ENCODE measurements at regions not wholly inside any gene's neighbourhood (a gene's known extent, or its start where the extent isn't known, plus 50 kb on each side); places are given as distances from the start of the nearest gene placed in this dataset.

DNA sequence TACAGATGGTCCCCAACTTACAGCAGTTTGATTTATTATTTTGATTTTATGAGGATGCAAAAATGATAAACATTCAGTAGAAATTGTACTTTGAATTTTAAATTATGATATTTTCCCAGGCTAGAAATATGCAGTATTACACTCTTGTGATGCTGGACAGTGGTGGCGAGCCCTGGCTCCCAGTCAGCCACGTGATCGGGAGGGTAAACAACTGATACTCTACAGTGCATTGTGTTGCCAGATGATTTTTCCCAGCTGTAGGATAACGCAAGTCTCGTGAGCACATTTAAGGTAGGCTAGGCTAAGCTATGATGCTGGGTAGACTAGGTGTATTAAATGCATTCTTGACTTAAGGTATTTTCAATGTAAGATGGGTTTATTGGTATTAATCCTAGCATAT, 865.2 kb downstream of the SORCS3 start:
- no peak for DNase-seq

DNA sequence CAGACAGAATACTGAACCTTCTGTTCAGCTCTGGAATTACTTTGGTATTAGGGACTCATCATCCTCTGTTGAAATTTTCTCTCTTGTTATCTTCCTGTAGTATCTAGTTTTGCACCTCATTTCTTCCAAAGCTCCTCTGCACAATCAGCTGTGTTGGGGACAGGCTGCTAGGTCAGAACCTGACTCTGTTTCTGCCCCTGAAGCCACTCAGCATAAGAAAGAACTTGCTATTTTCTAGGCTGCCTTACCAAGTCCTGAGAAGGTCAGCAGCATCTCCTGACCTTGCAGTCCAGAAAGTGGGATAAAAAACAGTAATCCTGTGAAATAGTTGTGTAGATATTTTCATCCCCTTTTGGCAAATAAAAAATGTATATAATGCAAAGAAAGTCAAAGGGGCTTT, 862.6 kb downstream of the SORCS3 start:
- DNase-seq = no peak

- no peak for DNase-seq
Measured at GRCh38 chr10:105502058-105502457, 861.0 kb downstream of the SORCS3 start.

DNA sequence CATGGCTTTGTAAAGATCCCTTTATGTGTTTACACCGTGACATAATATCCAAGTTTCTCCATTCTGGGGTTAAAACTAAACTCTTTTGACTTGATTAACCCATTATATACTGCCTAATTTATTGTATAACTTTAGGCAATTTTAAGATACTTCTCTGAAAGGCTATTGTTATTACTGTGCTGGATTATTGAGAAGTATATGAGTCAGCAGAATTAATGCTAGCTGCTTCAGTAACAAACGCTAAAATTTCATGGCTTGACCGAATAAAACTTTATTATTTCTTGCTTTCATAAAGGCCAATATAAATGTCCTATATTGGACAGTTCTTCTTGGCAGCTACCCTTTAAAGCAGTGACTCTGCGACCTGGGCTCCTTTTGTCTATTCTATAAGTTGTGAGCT, 853.9 kb downstream of the SORCS3 start:
- no peak for DNase-seq

DNA sequence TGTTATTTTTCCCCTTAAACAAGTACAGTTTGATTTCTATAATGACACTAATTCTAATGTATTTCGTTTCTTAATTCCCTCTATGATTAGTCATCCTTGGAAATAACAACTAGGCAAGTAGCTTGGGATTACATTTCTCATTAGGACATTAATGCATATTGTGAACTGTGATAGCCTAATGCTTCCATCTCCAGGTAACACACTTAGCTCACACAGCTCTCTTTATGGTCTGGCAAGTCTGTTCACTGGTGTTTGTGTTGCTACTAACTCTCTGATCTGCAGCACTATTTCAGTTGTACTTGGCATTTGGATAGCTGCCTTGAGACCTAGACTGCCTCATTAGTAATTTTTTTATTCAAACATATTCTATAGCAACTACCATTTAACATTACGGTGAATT, 853.2 kb downstream of the SORCS3 start:
- no peak for DNase-seq

DNA sequence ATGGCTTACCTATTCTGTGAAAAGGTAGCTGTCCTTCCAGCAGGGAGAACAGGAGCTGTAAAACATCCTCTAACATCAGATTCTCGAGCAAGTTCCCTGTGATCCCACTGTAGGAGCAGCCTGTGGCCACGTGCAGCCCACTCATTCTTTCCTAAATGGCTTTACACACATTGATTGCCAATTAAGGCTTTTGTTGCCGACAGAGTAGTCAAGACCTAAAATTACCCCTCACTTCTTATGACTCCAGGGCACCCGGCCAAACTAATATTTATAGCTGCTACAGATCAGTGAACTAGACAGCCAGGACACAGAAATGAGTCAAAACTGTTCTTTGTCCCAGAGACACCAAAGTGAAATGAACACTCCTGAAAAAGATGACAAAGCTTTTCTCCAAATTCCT, 832.1 kb downstream of the SORCS3 start:
- no peak for DNase-seq

DNA sequence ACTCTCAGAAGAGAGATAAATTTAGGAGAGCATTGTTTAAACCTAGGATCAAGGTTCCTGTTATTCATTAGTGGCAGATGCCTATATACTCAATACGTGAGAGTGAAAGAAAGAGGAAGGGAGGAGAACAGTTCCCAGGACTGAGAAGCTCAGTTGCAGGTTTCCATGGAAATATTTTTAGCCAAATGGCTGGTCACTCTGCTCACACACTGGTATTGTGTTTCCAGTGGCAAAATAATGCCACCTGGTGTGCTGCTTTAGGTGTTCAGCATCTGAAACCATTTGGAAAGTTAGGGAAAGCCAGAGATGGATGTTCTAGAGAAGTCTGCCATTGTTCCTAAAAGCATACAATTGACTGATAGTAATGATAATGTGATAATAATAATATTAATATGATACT, 827.7 kb downstream of the SORCS3 start:
- no peak for DNase-seq

DNA sequence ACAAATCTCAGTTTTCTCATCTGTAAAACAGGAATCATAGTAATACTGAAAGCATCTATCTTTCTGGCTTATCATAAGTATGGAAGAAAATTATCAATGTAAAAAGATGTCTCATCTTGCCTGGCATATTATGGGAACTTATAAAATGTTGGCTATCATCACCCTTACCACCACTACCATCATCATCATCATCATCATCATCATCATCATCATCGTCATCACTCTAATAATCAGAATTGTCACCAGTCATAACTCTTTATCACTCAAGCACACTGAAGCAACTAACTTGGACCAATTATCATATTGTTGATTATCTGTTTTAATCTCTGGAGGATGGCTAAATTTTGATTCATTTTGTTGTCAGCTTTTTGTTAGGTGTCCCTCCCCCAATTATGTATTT, 825.4 kb downstream of the SORCS3 start:
- no peak for DNase-seq

- no peak for DNase-seq
Measured at GRCh38 chr10:105434970-105435369, 793.9 kb downstream of the SORCS3 start.

GRCh38 chr10:105413997-105414396, 772.9 kb downstream of the SORCS3 start:
- DNase-seq = no peak

GRCh38 chr10:105409370-105409769, 768.3 kb downstream of the SORCS3 start:
- DNase-seq = no peak

DNA sequence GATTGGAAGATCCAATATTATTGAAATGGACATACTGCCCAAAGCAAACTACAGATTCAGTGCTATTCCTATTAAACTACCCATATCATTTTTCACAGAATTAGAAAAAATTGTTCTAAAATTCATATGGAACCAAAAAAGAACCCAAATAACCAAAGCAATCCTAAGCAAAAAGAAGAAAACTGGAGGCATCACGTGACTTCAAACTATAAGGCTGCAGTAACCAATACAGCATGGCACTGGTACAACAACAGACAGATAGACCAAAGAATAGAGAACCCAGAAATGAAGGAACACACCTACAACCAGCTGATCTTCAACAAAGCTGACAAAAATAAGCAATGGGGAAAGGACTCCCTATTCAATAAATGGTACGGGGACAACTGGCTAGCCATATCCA, 765.4 kb downstream of the SORCS3 start:
- DNase-seq = no peak

DNA sequence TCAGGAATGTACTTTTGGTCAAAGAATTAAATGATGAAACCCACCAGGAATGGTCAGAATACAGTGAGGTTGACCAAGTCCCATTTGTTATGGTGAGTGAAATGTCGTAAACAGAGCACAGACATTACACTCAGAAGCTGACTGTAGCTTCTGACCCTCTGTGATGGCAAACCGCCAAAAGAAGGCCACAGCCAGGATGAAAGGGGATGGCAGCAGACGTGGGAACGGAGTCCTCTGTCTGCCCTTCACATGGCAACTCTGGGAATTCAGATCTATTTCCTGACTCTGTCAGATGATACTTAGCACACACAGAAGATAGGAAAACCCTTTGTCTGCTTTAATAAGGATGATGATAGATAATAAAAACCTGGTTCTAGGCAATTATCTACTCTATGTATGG, 757.1 kb downstream of the SORCS3 start:
- no peak for DNase-seq

DNA sequence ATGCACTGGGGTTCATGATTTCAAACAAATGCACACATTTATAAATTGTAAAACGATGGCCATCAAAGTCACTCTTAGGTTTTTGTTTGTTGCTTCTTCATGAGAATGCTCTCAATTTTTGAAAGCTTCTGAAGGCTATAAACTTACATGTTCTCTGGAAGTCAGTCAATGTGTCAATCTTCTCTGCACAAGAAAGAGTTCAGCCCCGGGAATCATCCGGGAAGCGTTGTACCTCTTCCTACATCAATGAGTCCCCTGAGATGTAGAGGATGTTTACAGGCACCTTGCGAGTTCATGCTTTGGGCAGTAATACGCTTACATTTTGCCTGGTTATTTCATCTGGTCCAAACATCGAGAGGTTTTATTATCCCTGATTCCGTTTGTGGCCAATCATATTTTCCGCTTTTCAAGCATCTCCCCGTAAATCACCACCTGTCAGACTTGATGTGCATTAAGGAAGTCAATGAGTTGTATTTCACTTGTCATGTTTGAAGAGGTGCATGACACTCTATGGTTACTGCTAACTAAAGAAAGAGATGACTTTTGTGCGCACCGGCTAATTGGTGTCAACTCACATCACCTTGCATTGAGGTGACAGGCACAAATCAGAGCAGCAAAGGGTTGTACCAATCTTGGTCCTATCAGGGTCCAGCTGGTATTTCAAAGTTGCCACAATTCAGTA, 750.7 kb downstream of the SORCS3 start:
- no peak for DNase-seq

GRCh38 chr10:105387971-105388370, 746.9 kb downstream of the SORCS3 start:
- no peak for DNase-seq

DNA sequence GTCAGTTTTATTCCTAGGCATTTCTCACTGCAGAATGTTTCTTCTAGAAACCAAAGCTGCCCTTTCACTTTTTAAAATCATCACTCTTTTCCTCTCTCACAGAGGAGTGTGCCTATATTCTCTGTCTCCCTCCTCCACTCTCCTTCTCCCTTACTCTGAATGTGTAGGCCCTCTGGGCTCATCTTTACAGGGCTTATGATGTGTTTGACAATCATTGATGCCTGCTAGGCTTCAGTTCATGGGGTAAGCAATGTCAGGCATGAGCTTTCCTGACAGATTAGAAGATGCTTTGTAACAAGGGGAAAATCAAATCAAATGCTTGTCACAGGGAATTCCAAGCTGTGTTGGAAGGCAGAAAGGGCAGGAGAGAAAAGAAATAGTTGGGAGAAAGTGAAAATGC, 742.9 kb downstream of the SORCS3 start:
- no peak for DNase-seq

- no peak for DNase-seq
Measured at GRCh38 chr10:105370692-105371091, 729.6 kb downstream of the SORCS3 start.

- DNase-seq = no peak
Measured at GRCh38 chr10:105359708-105360107, 718.6 kb downstream of the SORCS3 start.

DNA sequence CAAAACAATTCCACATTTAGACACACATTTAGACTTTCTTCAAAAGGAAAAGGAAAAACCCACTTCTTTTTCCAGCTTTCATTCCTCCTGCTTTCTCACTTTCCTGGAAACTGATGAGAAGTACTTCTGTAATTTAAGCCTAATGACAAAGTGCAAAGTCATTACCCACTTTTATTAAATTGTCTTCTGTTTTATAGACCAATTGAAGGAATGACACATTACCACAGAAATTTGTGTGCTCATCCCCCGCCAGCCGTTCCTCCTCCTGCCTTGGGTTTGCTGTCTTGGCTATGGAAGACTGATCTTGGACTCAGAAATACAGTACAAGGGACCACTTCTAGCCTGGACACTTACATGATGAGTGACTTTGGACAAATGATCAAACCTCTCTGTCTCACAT, 717.8 kb downstream of the SORCS3 start:
- DNase-seq = no peak

DNA sequence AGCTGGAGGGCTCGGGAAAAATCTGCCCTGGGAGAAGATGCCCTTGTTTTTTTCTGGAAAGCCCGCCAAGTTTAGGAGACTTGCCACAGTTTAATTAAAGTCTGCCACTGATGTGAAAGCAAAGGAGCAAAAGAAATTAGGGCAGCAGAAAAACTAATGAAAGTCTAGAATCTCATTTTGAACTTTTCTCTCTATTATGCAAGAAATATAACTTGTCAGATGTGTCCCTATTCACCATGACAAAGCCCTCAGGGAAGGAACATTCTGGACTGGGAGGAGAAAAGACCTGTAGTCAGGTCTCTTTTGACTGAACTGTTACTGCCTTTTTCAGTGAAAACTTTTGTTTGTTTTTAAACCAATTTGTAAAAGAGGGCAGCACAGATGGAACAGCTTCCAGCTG, 715.5 kb downstream of the SORCS3 start:
- no peak for DNase-seq

GRCh38 chr10:105354010-105354409, 712.9 kb downstream of the SORCS3 start:
- no peak for DNase-seq

DNA sequence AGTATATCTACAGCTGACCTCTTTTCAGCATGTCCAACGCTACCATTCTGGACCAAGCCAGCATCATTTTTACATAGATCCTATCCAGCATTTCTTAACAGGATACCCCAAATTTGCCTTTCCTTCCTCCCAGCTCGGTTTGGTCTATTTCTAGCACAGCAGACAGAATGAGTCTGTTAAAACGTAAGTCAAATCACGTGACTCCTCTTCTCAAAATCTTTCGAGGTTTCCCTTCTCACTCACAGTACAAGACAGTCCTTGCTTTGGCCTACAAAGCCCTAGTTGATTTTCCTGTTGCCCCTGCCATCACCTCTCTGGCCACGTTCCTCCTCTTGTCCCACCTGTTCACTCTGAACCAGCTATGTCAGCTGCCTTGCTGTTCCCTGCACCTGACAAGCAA, 711.7 kb downstream of the SORCS3 start:
- no peak for DNase-seq

- no peak for DNase-seq
Measured at GRCh38 chr10:105352281-105352680, 711.2 kb downstream of the SORCS3 start.

GRCh38 chr10:105351187-105351586, 710.1 kb downstream of the SORCS3 start:
- no peak for DNase-seq

GRCh38 chr10:105347487-105347886, 706.4 kb downstream of the SORCS3 start:
- no peak for DNase-seq

GRCh38 chr10:105342606-105343005, 701.5 kb downstream of the SORCS3 start:
- DNase-seq = no peak

All from EL (cell line).